HG03378 (cell line): ENCODE measurements at regions not wholly inside any gene's neighbourhood (a gene's known extent, or its start where the extent isn't known, plus 50 kb on each side); places are given as distances from the start of the nearest gene placed in this dataset.
"Not testable (repeated sequence)": the region's sequence is repeated elsewhere in the genome, so short reads cannot be mapped to it uniquely, and the experiment has no call there.

Experiments
- ATAC-seq: cut with Tn5 transposase; IDR thresholded peaks from one replicate; pipeline ENCODE4 v1.9.1; 2021; ENCODE audit warnings: mild to moderate bottlenecking, moderate library complexity; ENCODE audit not compliant: unreplicated experiment

GRCh38 chr1:110260194-110260593 is 50.1 kb downstream of the KCNC4 start:
- ATAC-seq: no peak

- ATAC-seq: no peak
These were observed 52.2 kb downstream of the KCNC4 start for GRCh38 chr1:110262296-110262695.

GRCh38 chr1:110262846-110263631 is 52.9 kb downstream of the KCNC4 start:
- ATAC-seq: no peak

DNA sequence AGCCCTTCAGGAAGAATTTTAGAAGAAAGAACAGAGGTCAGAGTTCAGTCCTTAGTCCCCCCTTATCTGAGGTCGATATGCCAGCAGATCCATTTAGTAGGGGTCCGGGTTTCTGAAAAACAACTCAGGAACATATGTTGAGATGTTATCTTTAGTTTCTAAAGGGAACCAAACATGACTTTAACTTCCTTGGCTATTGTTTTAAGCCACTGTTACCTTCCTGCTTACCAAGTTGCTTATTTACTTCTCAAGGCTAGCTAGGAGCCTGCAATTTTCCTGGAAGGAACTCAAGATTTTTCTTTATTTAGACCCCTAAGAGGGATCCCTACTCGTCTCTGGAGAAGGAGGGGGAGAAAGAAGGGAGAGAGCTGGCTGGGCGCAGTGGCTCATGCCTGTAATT is 54.3 kb downstream of the KCNC4 start:
- no peak for ATAC-seq

GRCh38 chr1:110265186-110265585 is 55.1 kb downstream of the KCNC4 start:
- no peak for ATAC-seq

DNA sequence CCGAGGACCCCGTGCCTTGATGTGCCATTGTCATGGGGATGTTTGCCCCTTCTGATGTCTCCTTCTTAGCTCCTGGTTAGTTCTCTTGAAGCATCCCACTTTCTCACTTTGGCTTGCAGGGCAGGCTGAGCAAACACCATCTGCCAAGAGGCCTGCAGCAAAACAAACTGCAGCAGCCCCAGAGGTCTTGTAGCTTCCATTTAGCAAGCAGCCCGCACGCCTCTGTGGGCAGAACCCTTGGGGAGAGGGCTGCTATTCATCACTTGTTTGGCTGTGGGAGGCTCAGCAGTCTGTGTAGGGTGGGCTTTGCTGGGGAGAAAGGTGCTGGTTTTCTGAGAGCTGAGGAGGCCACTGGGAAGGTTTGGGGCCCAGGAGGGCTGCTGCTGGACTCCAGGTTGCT is 56.7 kb downstream of the KCNC4 start:
- no peak for ATAC-seq

DNA sequence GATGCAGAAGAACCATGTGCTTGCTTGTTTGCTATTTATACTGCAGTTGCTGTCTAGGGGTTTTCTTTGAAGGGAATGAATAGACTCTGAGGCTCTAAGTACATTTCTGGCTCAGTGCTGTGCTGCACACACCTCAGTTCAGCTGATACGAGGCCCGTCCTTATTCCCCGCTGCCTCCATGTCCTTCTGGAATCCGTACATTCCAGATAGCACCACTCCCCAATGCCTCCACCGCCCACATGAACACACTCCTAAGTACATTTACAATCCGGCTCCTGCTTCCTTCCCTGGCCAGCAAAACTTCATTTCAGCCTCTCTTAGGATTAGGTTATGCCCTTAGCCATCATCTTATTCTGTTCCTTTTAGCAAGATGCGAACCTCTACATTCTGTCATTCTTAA is 57.1 kb downstream of the KCNC4 start:
- no peak for ATAC-seq

- no peak for ATAC-seq
These were observed 61.9 kb downstream of the KCNC4 start for GRCh38 chr1:110272045-110272444.

GRCh38 chr1:110273832-110274231 is 63.7 kb downstream of the KCNC4 start:
- not testable (repeated sequence) for ATAC-seq

DNA sequence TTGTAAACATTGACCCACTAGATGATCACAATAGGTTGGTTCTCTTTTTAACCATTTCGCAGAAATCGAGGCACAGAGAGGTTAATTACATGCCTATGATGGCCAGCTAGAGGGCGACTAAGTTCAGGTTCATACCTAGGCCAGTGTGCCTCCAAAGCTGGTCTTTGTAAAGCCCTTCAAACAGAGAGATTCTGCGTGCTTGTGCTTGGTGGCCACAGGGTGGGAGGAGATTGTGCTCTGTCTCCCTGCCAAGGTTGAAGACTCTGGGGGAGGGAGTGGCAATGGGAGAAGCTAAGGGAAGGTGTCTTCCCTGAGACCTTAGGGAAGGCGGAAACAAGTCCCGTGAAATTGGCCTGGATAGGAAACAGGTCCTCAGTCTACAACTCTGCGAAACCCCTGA is 59.1 kb upstream of the RBM15 start:
- ATAC-seq: no peak

DNA sequence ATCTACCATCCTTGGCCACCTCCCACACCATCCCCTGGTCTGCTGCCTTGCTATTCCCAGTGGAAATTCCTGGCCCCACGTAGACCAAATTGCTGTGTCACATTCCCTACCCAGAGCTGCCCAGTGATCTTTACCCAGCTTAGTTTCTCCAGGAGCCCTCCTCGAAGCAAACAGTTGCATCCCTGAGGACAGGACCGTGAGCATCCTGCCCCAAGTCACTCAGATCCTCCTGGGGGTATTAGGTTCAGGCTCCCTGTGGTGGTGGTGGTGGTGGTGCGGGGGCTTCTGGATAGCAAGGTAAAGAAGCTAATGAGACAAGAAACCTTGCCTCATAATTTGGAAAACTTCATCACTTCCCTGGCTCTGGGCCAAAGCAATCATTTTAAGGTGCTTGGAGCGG is 58.4 kb upstream of the RBM15 start:
- no peak for ATAC-seq

DNA sequence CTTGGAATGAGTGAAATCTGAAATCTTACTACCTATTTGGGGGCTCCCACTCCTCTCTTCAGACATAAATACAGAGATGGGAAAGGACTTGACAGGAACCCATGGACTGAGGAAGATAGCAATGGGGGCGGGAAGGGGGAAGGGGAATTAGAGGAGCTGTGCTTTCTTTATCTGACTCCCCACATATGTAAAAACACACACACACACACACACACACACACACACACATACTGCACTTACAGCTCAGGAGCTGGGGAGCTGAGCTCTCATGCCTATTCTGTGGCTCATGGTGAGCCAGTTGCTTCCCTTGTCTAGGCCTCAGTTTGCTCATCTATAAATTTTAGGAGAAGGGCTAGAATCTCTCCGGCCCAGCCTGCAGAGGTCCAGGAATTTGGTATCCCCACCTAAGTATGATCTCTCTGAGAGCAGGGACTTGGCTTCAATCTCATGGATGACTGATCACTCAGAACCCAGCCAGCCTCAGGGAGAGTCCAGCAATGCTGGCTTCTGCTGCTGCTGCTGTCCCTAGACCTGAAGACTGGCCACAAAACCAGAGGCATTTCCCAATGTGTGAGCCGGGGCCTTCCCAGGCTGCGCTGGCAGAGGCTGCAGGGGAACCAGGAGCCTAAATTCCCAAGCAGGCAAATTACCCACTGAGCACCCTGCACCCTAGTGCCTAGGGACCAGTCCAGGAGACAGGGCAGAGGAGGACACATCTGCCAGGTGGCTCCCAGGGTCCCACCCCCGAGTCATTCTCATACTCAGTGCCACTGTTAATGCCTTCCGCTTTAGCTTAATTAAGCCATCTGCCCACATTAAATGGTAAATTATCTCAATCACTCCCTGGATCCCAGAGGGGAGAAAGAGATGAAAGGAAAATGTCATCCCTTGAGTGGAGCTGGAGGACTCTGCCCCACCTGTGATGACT is 57.5 kb upstream of the RBM15 start:
- no peak for ATAC-seq

- ATAC-seq: no peak
These were observed 56.8 kb upstream of the RBM15 start for GRCh38 chr1:110282395-110282794.

DNA sequence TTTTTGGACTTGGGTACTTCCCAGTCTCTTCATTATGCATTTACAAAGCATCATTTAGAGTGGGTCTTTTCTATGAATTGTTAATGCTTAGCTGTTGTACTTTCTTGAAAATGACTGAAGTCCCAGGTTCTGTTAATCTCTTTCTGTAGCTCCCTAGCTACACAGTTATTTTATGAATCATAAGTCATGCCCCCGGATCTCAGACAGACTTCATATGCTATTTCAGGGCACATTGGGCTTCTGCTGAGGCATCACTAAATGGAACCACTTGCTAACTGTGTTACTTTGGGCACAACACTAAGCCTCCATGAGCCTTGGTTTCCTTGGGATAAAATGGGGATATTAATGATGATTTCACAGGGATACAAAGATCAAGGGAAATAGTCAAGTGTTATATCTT is 55.5 kb upstream of the RBM15 start:
- no peak for ATAC-seq

DNA sequence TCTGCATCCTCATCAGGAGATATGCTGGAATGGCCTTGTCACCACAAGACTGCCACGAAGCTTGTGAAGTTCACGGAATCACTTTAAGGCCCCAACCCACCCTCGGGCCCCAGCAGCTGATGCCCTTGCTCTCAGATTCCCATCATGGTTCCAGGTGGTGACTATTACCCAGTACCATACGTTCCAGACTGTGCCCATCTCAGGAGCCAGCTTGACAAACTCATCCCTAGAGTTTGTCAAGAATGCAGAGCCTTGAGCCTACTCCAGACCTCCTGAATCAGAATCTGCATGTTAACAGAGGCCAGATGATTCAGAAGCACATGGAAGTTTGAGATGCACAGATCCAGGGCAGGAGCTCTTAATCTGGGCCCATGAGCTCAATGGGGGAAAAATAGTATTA is 53.9 kb upstream of the RBM15 start:
- ATAC-seq: no peak

DNA sequence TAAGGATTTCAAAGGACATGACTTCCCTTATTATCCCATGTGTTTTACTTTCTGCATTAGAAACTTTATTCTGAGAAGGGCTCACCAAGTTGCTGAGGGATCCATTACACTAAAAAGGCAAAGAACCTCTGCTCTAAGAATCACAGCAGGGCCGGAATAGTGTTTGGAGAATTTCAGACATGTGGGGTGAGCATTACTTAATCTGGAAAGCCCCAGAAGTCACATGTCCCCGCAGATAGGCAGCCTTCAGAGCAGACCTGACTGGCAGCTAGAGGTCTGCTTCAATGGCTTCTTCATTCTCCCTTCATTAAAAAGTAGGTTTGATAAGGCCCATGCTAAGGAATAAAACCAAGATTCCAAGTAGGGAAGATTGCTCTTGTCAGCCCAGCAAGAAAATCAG is 52.6 kb upstream of the RBM15 start:
- ATAC-seq: peak; percentile 61

DNA sequence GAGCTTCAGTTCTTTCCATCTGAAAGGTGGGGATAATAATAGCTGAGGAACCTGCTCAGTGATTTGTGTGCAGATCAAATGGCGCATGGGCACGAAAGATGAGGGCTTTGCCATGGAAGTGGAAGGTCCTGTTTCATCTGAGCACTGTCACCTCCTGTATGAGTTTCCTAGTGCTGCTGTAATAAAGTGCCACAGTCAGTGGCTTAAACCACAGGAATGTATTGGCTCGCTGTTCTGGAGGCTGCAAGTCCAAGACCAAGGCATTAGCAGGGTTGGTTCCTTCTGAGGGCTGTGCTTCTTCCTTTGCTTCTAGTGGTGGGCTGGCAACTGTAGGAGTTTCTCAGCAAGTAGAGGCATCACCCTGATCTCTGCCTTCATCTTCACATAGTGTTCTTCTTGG is 51.1 kb upstream of the RBM15 start:
- ATAC-seq: no peak
